GM13977 (cell line): ENCODE measurements at regions not wholly inside any gene's neighbourhood (a gene's known extent, or its start where the extent isn't known, plus 50 kb on each side); places are given as distances from the start of the nearest gene placed in this dataset.

Source experiments
- DNase-seq: peaks from one replicate; pipeline ENCODE4 v3.0.0; 2012; ENCODE audit warnings: low spot score
- in situ Hi-C: fragments of 300-500 bp; cut with MboI; formaldehyde crosslinking; loops from one replicate; pipeline ENCODE4 v1.12.0; 2022; ENCODE audit warnings: low sequenced_read_pairs, low pct_unique_long_range_greater_than_20kb, mixed read lengths, inconsistent platforms; ENCODE audit not compliant: unreplicated experiment
- TF ChIP-seq, protein P1 (sequence below): IDR thresholded peaks from 2 replicates; pipeline ENCODE4 v1.5.1; 2012; ENCODE audit warnings: mild to moderate bottlenecking, control low read depth; ENCODE audit not compliant: insufficient read depth; ENCODE audit errors: extremely low read depth, missing control alignments

DNA sequence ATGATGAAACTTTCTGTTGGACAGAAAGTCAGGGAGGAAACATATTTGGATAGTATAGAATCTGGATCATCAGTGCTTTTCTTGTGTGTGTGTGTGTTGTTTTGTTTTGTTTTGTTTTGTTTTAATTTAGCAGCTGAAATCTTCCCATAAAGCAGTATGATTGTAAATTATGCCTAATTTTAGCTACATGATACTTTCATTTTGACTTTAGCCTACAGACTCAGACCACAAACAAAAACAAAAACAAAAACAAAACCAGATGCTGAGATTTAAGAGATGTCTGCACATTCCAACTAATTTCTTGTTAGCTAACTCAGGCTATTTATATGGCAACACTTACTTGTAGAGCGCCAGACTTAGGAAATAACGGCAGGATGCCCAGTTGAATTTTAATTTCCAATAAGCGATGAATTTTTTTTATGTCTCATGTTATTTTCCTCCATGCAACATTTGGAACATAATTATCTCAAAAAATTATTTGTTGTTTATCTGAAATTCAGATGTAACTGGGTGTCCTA lies 119.5 kb upstream of the TRPC7 start:
- in situ Hi-C loops, result no loop called here
- TF ChIP-seq, protein P1, sequence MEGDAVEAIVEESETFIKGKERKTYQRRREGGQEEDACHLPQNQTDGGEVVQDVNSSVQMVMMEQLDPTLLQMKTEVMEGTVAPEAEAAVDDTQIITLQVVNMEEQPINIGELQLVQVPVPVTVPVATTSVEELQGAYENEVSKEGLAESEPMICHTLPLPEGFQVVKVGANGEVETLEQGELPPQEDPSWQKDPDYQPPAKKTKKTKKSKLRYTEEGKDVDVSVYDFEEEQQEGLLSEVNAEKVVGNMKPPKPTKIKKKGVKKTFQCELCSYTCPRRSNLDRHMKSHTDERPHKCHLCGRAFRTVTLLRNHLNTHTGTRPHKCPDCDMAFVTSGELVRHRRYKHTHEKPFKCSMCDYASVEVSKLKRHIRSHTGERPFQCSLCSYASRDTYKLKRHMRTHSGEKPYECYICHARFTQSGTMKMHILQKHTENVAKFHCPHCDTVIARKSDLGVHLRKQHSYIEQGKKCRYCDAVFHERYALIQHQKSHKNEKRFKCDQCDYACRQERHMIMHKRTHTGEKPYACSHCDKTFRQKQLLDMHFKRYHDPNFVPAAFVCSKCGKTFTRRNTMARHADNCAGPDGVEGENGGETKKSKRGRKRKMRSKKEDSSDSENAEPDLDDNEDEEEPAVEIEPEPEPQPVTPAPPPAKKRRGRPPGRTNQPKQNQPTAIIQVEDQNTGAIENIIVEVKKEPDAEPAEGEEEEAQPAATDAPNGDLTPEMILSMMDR, result no peak
- no peak for DNase-seq

DNA sequence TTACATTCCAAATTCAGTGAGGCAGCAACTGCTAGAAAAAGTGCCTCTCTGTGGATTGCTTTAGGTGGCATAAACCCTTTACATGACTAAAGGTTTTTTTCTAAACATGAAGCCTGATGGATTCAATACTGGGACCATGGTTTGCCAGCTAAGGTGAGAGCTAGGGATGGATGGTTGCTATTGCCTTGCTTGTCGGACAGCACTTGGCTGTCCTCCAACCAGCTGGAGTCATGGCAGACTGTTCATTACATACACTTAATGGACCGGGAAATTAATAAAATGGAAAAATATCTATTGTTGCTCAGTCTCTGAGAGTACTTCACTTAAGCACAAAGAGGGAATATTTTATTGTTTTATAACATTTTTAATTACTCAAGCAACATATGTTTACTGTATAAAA lies 116.9 kb upstream of the TRPC7 start:
- no peak for DNase-seq

DNA sequence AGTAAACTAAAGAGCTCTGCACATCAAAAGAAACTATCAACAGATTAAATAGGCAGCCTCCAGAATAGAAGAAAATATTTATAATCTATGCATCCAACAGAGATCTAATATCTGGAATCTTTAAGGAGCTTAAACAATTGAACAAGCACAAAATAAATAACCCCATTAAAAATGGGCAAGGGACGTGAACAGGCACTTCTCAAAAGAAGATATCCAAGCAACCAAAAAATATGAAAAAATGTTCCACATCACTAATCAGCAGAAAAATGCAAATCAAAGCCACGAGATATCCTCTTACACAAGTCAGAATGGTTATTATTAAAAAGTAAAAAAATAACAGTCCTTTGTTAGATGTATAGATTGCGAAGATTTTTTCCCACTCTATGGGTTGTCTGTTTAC lies 109.1 kb upstream of the TRPC7 start:
- TF ChIP-seq, protein P1, result no peak
- DNase-seq, result no peak
- in situ Hi-C loops, result no loop called here

More for the DNA sequence above, 116.9 kb upstream of the TRPC7 start:
- TF ChIP-seq, protein P1, result no peak
- in situ Hi-C loops, result no loop called here

DNA sequence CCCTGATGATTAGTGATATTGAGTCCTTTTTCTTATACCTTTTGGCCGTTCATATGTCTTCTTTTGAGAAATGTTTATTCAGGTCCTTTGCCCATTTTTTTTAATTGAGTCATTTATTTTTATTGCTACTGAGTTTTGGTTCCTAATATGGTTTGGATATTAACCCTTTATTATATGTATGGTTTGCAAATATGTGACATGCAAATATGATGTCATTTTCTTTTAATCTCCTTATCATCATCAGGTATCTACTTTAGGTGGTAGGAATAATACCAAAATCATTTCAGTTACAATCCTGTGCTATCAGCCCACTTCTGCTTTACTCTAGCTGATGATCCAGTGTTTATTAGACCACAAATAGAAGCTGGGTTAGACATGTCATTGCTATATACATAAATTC lies 102.3 kb upstream of the TRPC7 start:
- in situ Hi-C loops, result no loop called here
- DNase-seq, result no peak
- TF ChIP-seq, protein P1, result no peak

DNA sequence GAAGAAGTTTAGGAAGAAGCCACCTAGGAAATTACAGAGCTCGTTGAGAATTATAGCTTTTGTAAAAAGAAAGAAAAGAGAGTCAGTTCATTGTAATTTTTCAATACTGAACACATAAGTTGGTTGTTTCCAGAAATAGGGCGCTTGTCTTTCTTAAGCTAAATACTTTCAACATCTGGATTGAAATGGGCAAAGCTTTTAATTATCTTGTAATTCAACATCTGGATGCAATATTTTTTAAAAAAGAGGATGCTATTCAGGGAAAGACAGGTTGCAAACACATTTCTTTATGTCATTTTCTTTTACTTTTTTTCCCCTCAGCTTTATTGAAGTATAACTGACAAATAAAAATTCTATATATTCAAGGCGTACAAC lies 100.7 kb upstream of the TRPC7 start:
- TF ChIP-seq, protein P1, result no peak
- in situ Hi-C loops, result no loop called here
- no peak for DNase-seq

DNA sequence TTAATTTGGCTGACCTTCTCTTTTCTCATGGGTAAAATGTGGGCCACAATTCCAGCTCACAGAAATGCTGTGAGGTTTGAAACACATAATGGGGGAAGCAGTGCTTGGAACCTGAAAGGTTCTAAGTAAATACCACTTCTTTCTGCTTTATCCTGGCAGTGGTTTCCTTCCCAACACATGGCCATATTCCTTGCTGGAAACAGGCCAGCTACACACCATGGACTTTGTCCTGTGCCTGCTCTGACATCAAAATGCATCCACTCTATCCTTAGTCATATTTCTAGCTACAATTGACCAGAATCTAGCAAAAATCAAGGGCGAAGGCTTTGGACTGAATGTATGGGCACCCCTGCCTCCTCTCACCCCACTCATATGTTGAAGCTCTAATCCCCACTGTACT lies 93.1 kb upstream of the TRPC7 start:
- DNase-seq, result no peak
- TF ChIP-seq, protein P1, result no peak
- in situ Hi-C loops, result no loop called here
